Panc1 (cell line): ENCODE measurements at regions not wholly inside any gene's neighbourhood (a gene's known extent, or its start where the extent isn't known, plus 50 kb on each side); places are given as distances from the start of the nearest gene placed in this dataset.

Experiments
- ATAC-seq: fragments of 200-7000 bp; cut with Tn5 transposase; 2 replicates; pipeline ENCODE4 v1.9.1; 2020; ENCODE audit warnings: mild to moderate bottlenecking, moderate library complexity
- BruUV-seq: library from RNA; stranded (reverse); fragments of 400-500 nt; replicated peaks from 2 replicates; lab custom pipeline; 2021; lab: Mats Ljungman, UMichigan
- CTCF ChIA-PET: fragments of 300-600 bp; sonication (Branson Sonifier 250); formaldehyde crosslinking; loops from one replicate; lab custom pipeline; 2022; ENCODE audit warnings: antibody characterized with exemption; lab: Charles Lee
- POLR2A ChIA-PET: fragments of 300-600 bp; sonication (Branson Sonifier 250); formaldehyde crosslinking; loops from one replicate; lab custom pipeline; 2022; ENCODE audit warnings: antibody characterized with exemption; lab: Charles Lee
- DNase-seq: peaks from one replicate; pipeline ENCODE4 v3.0.0-alpha.2; 2010; ENCODE audit warnings: low read depth, low spot score
- H3K27ac ChIP-seq: 2 replicates; pipeline ENCODE4 v1.5.1; 2011; ENCODE audit warnings: mild to moderate bottlenecking, low read length, inconsistent platforms
- H3K27me3 ChIP-seq: fragments of 200-500 bp; sonication (Bioruptor generic); 2 replicates; pipeline ENCODE4 v1.6.0; 2014; ENCODE audit warnings: low read length, inconsistent platforms; ENCODE audit not compliant: control insufficient read depth, insufficient read depth
- H3K36me3 ChIP-seq: fragments of 200-500 bp; sonication (Bioruptor generic); 2 replicates; pipeline ENCODE4 v1.5.1; 2014; ENCODE audit warnings: inconsistent platforms, mild to moderate bottlenecking, low read length, moderate library complexity; ENCODE audit not compliant: control insufficient read depth, insufficient read depth
- H3K4me1 ChIP-seq: 2 replicates; pipeline ENCODE4 v1.5.1; 2011; ENCODE audit warnings: inconsistent platforms, mild to moderate bottlenecking, low read length, moderate library complexity; ENCODE audit not compliant: control insufficient read depth, insufficient read depth
- H3K4me3 ChIP-seq, 2 experiments: 2 replicates each; pipeline ENCODE4 v1.5.1; 2011 to 2012; ENCODE audit warnings: low read depth in 2 of 2, low read length in 2 of 2, mild to moderate bottlenecking in 2 of 2, inconsistent platforms in 1 of 2, moderate library complexity in 1 of 2
- H3K9me3 ChIP-seq: fragments of 200-500 bp; sonication (Bioruptor generic); 2 replicates; pipeline ENCODE4 v1.5.1; 2014; ENCODE audit warnings: low read depth, mild to moderate bottlenecking, inconsistent platforms, low read length, moderate library complexity; ENCODE audit not compliant: control insufficient read depth, insufficient read depth
- POLR2AphosphoS5 ChIP-seq: IDR thresholded peaks from 2 replicates; pipeline ENCODE4 v1.6.1; 2012; ENCODE audit warnings: mild to moderate bottlenecking, low read depth, low read length, moderate library complexity
- REST ChIP-seq, 2 experiments: IDR thresholded peaks; 2 replicates each; pipeline ENCODE4 v1.6.1; 2011 to 2012; ENCODE audit warnings: low read depth in 2 of 2, control low read depth in 1 of 2, low read length in 1 of 2, mild to moderate bottlenecking in 1 of 2, moderate library complexity in 1 of 2; ENCODE audit not compliant: insufficient read depth in 1 of 2
- SIN3A ChIP-seq: IDR thresholded peaks from 2 replicates; pipeline ENCODE4 v1.6.1; 2012; ENCODE audit warnings: low read depth, mild to moderate bottlenecking, low read length, moderate library complexity, borderline replicate concordance; ENCODE audit not compliant: insufficient read depth
- TCF7L2 ChIP-seq: IDR thresholded peaks from 2 replicates; pipeline ENCODE4 v1.6.1; 2011; ENCODE audit warnings: mild to moderate bottlenecking, low read depth, low read length, inconsistent platforms
- in situ Hi-C: cut with HindIII; loops from 2 replicates; pipeline ENCODE4 v1.10.0; 2016; ENCODE audit warnings: low sequenced_read_pairs, low pct_unique_long_range_greater_than_20kb
- intact Hi-C: fragments of 100-400 bp; cut with micrococcal nuclease; formaldehyde crosslinking; loops from one replicate; pipeline ENCODE4 v1.10.0; 2022; ENCODE audit not compliant: unreplicated experiment
- TF ChIP-seq, protein P1 (sequence below): fragments of 450-650 bp; IDR thresholded peaks from 2 replicates; pipeline ENCODE4 v1.5.1; 2017; ENCODE audit warnings: mild to moderate bottlenecking

GRCh38 chr7:115638853-115639252, 391.7 kb downstream of the TFEC start:
- POLR2A ChIA-PET, result no interaction called here
- no peak overlapping the region for H3K4me3 ChIP-seq
- no TSS peak for BruUV-seq
- no peaks in the 10 kb centered on the region; the same call in 1 of the 2 replicates for H3K27me3 ChIP-seq
- no peak for TF ChIP-seq SIN3A
- no peak for DNase-seq
- H3K9me3 ChIP-seq, result 0 out of 2 replicates have a peak, but pooled peaks cover 3% of the 10 kb centered on the region
- intact Hi-C loops, result no loop called here
- in situ Hi-C loops, result no loop called here
- H3K4me1 ChIP-seq, result no peaks in the 10 kb centered on the region
- no peak for ATAC-seq
- no peak overlapping the region for H3K27ac ChIP-seq
- no peaks in the 10 kb centered on the region; the same call in 1 of the 2 replicates for H3K36me3 ChIP-seq
- CTCF ChIA-PET, result no interaction called here

- Histone ChIP-seq H3K27ac (no peak overlapping the region), H3K4me3 (no peak overlapping the region), H3K27me3 (no peaks in the 10 kb centered on the region; the same call in 1 of the 2 replicates), H3K36me3 (no peaks in the 10 kb centered on the region; the same call in 1 of the 2 replicates), H3K9me3 (no peaks in the 10 kb centered on the region), H3K4me1 (no peaks in the 10 kb centered on the region)
- no peak for TF ChIP-seq TCF7L2
- TF ChIP-seq REST (IDR thresholded peaks at IDR 0.05; ENCODE audit: insufficient read depth in 1 of 2, low read depth in 2 of 2, low read length in 1 of 2), result no peak
- TF ChIP-seq POLR2AphosphoS5, result no peak
- no peak for TF ChIP-seq SIN3A
- TF ChIP-seq, protein P1, sequence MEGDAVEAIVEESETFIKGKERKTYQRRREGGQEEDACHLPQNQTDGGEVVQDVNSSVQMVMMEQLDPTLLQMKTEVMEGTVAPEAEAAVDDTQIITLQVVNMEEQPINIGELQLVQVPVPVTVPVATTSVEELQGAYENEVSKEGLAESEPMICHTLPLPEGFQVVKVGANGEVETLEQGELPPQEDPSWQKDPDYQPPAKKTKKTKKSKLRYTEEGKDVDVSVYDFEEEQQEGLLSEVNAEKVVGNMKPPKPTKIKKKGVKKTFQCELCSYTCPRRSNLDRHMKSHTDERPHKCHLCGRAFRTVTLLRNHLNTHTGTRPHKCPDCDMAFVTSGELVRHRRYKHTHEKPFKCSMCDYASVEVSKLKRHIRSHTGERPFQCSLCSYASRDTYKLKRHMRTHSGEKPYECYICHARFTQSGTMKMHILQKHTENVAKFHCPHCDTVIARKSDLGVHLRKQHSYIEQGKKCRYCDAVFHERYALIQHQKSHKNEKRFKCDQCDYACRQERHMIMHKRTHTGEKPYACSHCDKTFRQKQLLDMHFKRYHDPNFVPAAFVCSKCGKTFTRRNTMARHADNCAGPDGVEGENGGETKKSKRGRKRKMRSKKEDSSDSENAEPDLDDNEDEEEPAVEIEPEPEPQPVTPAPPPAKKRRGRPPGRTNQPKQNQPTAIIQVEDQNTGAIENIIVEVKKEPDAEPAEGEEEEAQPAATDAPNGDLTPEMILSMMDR, result no peak
- in situ Hi-C loops (no loop called here), intact Hi-C loops (no loop called here)
- CTCF ChIA-PET, result no interaction called here
- no TSS peak for BruUV-seq
- DNase-seq, result no peak
- no peak for ATAC-seq
- POLR2A ChIA-PET, result no interaction called here
Observed at GRCh38 chr7:115637128-115637527, 393.4 kb downstream of the TFEC start.

DNA sequence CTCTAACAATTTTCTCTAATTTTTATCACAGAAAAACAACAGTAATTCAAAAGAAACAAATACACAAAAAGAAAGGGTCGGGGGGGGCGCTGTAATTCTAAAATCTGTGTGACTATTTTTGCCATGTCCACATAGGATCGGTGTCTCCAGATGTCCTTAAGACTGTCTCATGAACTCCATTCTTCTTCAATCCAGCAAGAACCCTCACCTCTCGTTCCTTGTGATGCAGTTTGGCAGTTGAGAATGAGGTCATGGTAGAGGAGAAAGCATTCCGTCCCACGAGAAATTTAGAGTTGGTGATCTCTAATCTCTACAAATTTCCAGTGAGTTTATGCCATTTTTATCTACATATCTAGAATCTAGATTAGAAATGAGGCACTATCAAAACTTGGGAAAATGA, 394.7 kb downstream of the TFEC start:
- Histone ChIP-seq H3K4me3 (no peak overlapping the region), H3K36me3 (no peaks in the 10 kb centered on the region; the same call in 1 of the 2 replicates), H3K27me3 (no peaks in the 10 kb centered on the region), H3K27ac (no peak overlapping the region), H3K4me1 (no peaks in the 10 kb centered on the region), H3K9me3 (no peaks in the 10 kb centered on the region)
- no peak for DNase-seq
- BruUV-seq, result no TSS peak
- POLR2A ChIA-PET, result interaction anchor here (0.6 kb wide), 1 partner anchor 286 kb away, joined by 14 read pairs; no protein-coding TSS in a partner anchor
- in situ Hi-C loops (no loop called here), intact Hi-C loops (no loop called here)
- ATAC-seq, result no peak
- TF ChIP-seq SIN3A (no peak), TCF7L2 (no peak), REST (IDR thresholded peaks at IDR 0.05; ENCODE audit: insufficient read depth in 1 of 2, low read depth in 2 of 2, low read length in 1 of 2) (no peak), POLR2AphosphoS5 (no peak)
- TF ChIP-seq, protein P1, result no peak
- CTCF ChIA-PET, result interaction anchor here (0.7 kb wide), 1 partner anchor 482 kb away, joined by 4 read pairs; no protein-coding TSS in a partner anchor
